CD4-positive, CD25-positive, alpha-beta regulatory T cell (primary cell): ENCODE measurements at regions not wholly inside any gene's neighbourhood (a gene's known extent, or its start where the extent isn't known, plus 50 kb on each side); places are given as distances from the start of the nearest gene placed in this dataset.
"Not testable (repeated sequence)": the region's sequence is repeated elsewhere in the genome, so short reads cannot be mapped to it uniquely, and the experiment has no call there.

Experiments
- ATAC-seq, 2 donors: fragments of 150-1000 bp; cut with Tn5 transposase; one replicate each; pipeline ENCODE4 v1.10.0; 2021; ENCODE audit warnings: low read depth in 2 of 2, moderate number of reproducible peaks in 2 of 2, moderate library complexity in 1 of 2
- DNase-seq, 3 donors: peaks; one replicate each; pipeline versions ENCODE4 v3.0.0 to v3.0.0-alpha.2; 2012 to 2022; ENCODE audit warnings: mixed read lengths in 1 of 3
- H3K27ac ChIP-seq: one replicate; pipeline ENCODE4 v1.7.0; 2013; ENCODE audit warnings: mild to moderate bottlenecking, low read length; ENCODE audit not compliant: insufficient read depth, poor library complexity, severe bottlenecking
- H3K27me3 ChIP-seq: one replicate; pipeline ENCODE4 v1.7.0; 2013; ENCODE audit warnings: low read length; ENCODE audit not compliant: control insufficient read depth, insufficient read depth
- H3K36me3 ChIP-seq: one replicate; pipeline ENCODE4 v1.7.0; 2013; ENCODE audit warnings: mild to moderate bottlenecking, low read length, moderate library complexity; ENCODE audit not compliant: control insufficient read depth, insufficient read depth
- H3K4me1 ChIP-seq: 2 replicates; pipeline ENCODE4 v1.7.0; 2013; ENCODE audit warnings: mild to moderate bottlenecking, low read length; ENCODE audit not compliant: insufficient read depth, control insufficient read depth, poor library complexity, severe bottlenecking
- H3K4me3 ChIP-seq: one replicate; pipeline ENCODE4 v1.7.0; 2013; ENCODE audit warnings: low read depth, mild to moderate bottlenecking, low read length, moderate library complexity
- H3K9me3 ChIP-seq, 2 experiments: 1 replicate in 1 of 2; 2 replicates in 1 of 2; pipeline ENCODE4 v1.7.0; 2013; ENCODE audit warnings: low read length in 2 of 2, mild to moderate bottlenecking in 1 of 2, moderate library complexity in 1 of 2; ENCODE audit not compliant: control insufficient read depth in 2 of 2
- H3K27ac Mint-ChIP-seq, 3 donors: one replicate each; pipeline ENCODE4 v1.8.0; 2020 to 2022; ENCODE audit warnings: mild to moderate bottlenecking in 3 of 3, mixed read lengths in 3 of 3, moderate library complexity in 2 of 3
- H3K27me3 Mint-ChIP-seq: one replicate; pipeline ENCODE4 v1.8.0; 2022; ENCODE audit warnings: mild to moderate bottlenecking, mixed read lengths
- H3K36me3 Mint-ChIP-seq: one replicate; pipeline ENCODE4 v1.8.0; 2020; ENCODE audit warnings: mixed read lengths
- H3K4me1 Mint-ChIP-seq, 4 donors: one replicate each; pipeline ENCODE4 v1.8.0; 2020 to 2022; ENCODE audit warnings: mixed read lengths in 4 of 4, mild to moderate bottlenecking in 1 of 4
- H3K4me3 Mint-ChIP-seq, 4 donors: one replicate each; pipeline ENCODE4 v1.8.0; 2020 to 2022; ENCODE audit warnings: mild to moderate bottlenecking in 4 of 4, mixed read lengths in 4 of 4, moderate library complexity in 3 of 4
- H3K9me3 Mint-ChIP-seq, 7 donors: one replicate each; pipeline ENCODE4 v1.8.0; 2020 to 2022; ENCODE audit warnings: mixed read lengths in 7 of 7, mild to moderate bottlenecking in 3 of 7, moderate library complexity in 2 of 7

DNA sequence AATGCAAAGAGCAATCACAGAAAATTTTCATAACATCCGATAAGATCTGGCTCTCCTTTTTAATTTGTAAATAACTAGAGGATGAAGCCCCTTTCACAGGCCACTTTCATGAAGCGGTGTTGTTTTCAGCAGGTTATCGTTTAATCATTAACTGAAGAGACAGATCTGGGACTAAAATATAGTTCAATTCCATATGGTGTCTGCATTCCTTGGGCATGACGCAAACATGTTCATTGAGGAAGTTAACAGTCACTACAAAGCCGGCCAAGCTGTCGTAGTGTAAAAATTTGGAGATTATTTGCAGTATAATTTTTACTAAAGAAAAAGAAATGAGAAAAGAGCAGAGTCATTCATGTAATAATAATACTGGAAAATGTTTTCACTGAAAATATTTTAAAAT, 565.2 kb upstream of the ADAMTS5 start:
- Histone ChIP-seq H3K36me3 (no peaks in the 10 kb centered on the region), H3K4me1 (no peaks in the 10 kb centered on the region), H3K9me3 (peaks cover 0 to 3% of the 10 kb centered on the region in 2 experiments), H3K4me3 (no peak overlapping the region), H3K27me3 (no peaks in the 10 kb centered on the region), H3K27ac (no peak overlapping the region)
- DNase-seq (no peak), ATAC-seq (no peak)
- Mint-ChIP-seq H3K27ac (no peak overlapping the region), H3K4me1 (no peaks in the 10 kb centered on the region), H3K9me3 (peaks cover 0 to 20% (median 4%) of the 10 kb centered on the region in 7 donors), H3K4me3 (no peak overlapping the region), H3K27me3 (no peaks in the 10 kb centered on the region), H3K36me3 (no peaks in the 10 kb centered on the region)

DNA sequence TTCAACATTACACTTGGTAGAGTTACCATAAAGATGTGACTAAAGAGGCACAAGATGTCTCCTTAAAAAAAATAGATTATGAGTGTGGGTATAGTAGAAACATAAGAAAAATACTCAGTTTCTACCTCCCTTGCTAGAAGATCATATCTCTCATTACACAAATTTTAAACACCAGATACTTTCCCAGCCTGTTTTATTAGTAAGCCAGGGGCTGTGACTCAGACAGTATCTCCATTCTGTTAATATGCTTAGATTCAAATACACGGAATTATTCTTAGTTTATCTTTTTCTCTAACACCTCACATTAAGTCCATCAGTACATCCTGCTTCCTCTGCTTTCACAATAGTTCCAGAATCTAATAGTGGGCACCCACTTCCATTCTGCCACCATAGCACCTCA, 561.8 kb upstream of the ADAMTS5 start:
- no peaks in the 10 kb centered on the region for H3K36me3 Mint-ChIP-seq
- H3K4me3 Mint-ChIP-seq, result no peak overlapping the region
- Histone ChIP-seq H3K9me3 (no peaks in the 10 kb centered on the region), H3K36me3 (no peaks in the 10 kb centered on the region), H3K27me3 (no peaks in the 10 kb centered on the region), H3K4me1 (no peaks in the 10 kb centered on the region), H3K27ac (no peak overlapping the region), H3K4me3 (no peak overlapping the region)
- no peak overlapping the region for H3K27ac Mint-ChIP-seq
- H3K9me3 Mint-ChIP-seq, result peaks cover 0 to 18% (median 4%) of the 10 kb centered on the region in 7 donors
- DNase-seq (no peak), ATAC-seq (no peak)
- no peaks in the 10 kb centered on the region for H3K4me1 Mint-ChIP-seq
- H3K27me3 Mint-ChIP-seq, result no peaks in the 10 kb centered on the region

DNA sequence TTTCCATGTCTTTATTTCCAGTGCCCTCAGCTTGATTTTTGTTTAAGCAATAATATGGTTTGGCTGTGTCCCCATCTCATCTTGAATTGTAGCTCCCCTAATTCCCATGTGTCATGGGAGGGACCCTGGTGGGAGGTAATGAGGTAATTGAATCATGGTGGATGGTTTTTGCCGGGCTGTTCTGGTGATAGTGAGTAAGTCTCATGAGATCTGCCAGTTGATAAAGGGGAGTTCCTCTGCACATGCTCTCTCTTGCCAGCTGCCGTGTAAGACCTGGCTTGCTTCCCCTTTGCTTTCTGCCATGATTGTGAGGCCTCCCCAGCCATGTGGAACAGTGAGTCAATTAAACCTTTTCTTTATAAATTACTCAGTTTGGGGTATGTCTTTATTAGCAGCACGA, 559.6 kb upstream of the ADAMTS5 start:
- H3K36me3 ChIP-seq, result no peaks in the 10 kb centered on the region
- H3K4me1 ChIP-seq, result no peaks in the 10 kb centered on the region
- no peaks in the 10 kb centered on the region for H3K9me3 ChIP-seq
- Mint-ChIP-seq H3K4me1 (no peaks in the 10 kb centered on the region), H3K27me3 (no peaks in the 10 kb centered on the region), H3K27ac (no peak overlapping the region), H3K36me3 (no peaks in the 10 kb centered on the region), H3K9me3 (peaks cover 1 to 18% (median 4%) of the 10 kb centered on the region in 7 donors), H3K4me3 (no peak overlapping the region)
- no peaks in the 10 kb centered on the region for H3K27me3 ChIP-seq
- no peak overlapping the region for H3K27ac ChIP-seq
- ATAC-seq (no peak), DNase-seq (no peak)
- H3K4me3 ChIP-seq, result no peak overlapping the region

DNA sequence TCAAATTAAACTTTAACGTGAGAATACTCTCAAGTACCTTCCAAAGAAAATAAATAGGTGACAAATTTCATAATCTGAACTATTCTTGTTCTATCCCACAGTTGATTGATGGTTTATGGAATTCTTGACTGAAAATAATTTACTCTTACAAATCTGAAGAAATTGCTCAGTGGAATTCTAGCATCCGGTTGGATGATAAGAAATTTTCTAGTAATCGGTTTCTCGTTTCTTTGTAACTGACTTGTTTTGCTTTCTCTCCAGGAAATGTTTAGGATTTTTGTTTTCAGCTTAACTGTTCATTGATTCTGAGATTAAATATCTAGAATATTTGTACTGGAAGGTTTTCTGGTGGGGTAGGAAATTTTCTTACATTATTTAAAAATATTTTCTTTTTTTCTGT, 558.9 kb upstream of the ADAMTS5 start:
- H3K4me3 ChIP-seq, result no peak overlapping the region
- Mint-ChIP-seq H3K36me3 (no peaks in the 10 kb centered on the region), H3K9me3 (peaks cover 1 to 20% (median 4%) of the 10 kb centered on the region in 7 donors), H3K4me3 (no peak overlapping the region), H3K4me1 (no peaks in the 10 kb centered on the region), H3K27me3 (no peaks in the 10 kb centered on the region), H3K27ac (no peak overlapping the region)
- no peak overlapping the region for H3K27ac ChIP-seq
- no peaks in the 10 kb centered on the region for H3K4me1 ChIP-seq
- H3K9me3 ChIP-seq, result no peaks in the 10 kb centered on the region
- no peaks in the 10 kb centered on the region for H3K27me3 ChIP-seq
- H3K36me3 ChIP-seq, result no peaks in the 10 kb centered on the region
- no peak for ATAC-seq
- DNase-seq, result no peak

DNA sequence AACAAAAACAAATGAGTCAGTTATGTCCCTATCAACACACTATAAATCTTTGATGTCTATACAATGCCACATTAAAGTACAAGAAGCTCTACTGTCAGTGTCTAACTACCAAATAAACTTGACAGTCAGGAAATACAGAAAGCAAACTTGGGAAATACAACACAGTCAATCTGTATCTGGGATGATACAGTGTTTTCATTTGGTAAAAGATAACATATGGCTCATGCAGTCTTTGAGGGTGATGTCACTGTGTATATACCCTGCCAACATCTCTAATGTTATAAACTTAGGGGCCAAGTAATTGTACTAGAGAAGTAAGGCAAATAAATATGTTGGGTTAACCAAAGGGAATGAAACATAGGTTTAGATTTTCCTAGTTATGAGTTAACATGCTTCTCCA, 552.5 kb upstream of the ADAMTS5 start:
- Mint-ChIP-seq H3K27ac (no peak overlapping the region), H3K36me3 (no peaks in the 10 kb centered on the region), H3K4me1 (no peaks in the 10 kb centered on the region), H3K9me3 (peaks cover 0 to 19% (median 6%) of the 10 kb centered on the region in 7 donors), H3K4me3 (no peak overlapping the region), H3K27me3 (no peaks in the 10 kb centered on the region)
- Histone ChIP-seq H3K4me1 (no peaks in the 10 kb centered on the region), H3K36me3 (no peaks in the 10 kb centered on the region), H3K9me3 (peaks cover 0 to 5% of the 10 kb centered on the region in 2 experiments), H3K27ac (no peak overlapping the region), H3K4me3 (no peak overlapping the region), H3K27me3 (no peaks in the 10 kb centered on the region)
- DNase-seq (no peak), ATAC-seq (no peak)

DNA sequence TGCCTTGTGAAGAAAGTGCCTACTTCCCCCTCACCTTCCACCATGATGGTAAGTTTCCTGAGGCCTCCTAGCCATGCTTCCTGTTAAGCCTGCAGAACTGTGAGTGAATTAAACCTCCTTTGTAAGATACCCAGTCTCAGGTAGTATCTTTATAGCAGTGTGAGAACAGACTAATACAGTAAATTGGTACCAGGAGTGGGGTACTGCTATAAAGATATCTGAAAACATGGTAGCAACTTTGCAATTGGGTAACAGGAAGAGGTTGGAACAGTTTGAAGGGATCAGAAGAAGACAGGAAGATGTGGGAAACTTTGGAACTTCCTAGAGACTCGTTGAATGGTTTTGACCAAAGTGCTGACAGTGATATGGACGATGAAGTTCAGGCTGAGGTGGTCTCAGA, 550.3 kb upstream of the ADAMTS5 start:
- H3K27ac Mint-ChIP-seq, H3K27me3 ChIP-seq, H3K27me3 Mint-ChIP-seq, H3K4me3 ChIP-seq, ATAC-seq, DNase-seq, H3K9me3 ChIP-seq, H3K4me1 Mint-ChIP-seq, H3K36me3 ChIP-seq, H3K27ac ChIP-seq, H3K4me1 ChIP-seq, H3K36me3 Mint-ChIP-seq: not testable (repeated sequence)
- Mint-ChIP-seq H3K4me3 (peak overlapping the region in 1 of 4 donors; percentile 11), H3K9me3 (peaks cover 0 to 17% (median 6%) of the 10 kb centered on the region in 7 donors)

DNA sequence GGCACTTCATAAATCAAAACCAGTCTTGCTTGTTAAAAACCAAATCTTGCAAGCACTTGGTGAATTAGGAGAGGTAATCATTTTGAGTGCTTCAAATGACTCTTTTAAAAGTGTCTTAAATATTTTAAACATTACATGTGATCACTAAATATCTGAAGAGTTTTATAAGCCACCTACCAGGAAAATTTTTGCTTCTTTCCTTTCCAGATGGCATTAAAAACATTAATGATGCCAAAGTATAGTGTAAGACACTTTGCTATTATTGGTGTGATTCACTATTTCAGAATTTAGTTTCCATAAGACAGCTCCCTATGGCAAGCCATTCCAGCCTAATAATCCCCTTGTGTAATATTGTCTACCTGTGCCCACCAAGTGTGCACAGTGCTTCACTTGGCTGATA, 548.8 kb upstream of the ADAMTS5 start:
- no peak overlapping the region for H3K27ac Mint-ChIP-seq
- no peaks in the 10 kb centered on the region for H3K36me3 ChIP-seq
- no peaks in the 10 kb centered on the region for H3K36me3 Mint-ChIP-seq
- peaks cover 0 to 17% (median 8%) of the 10 kb centered on the region in 7 donors for H3K9me3 Mint-ChIP-seq
- DNase-seq (no peak), ATAC-seq (no peak)
- H3K4me1 ChIP-seq, result no peaks in the 10 kb centered on the region
- H3K4me3 Mint-ChIP-seq, result no peak overlapping the region
- H3K4me1 Mint-ChIP-seq, result no peaks in the 10 kb centered on the region
- no peak overlapping the region for H3K4me3 ChIP-seq
- peaks cover 0 to 5% of the 10 kb centered on the region in 2 experiments for H3K9me3 ChIP-seq
- H3K27me3 Mint-ChIP-seq, result no peaks in the 10 kb centered on the region
- no peaks in the 10 kb centered on the region for H3K27me3 ChIP-seq
- no peak overlapping the region for H3K27ac ChIP-seq

DNA sequence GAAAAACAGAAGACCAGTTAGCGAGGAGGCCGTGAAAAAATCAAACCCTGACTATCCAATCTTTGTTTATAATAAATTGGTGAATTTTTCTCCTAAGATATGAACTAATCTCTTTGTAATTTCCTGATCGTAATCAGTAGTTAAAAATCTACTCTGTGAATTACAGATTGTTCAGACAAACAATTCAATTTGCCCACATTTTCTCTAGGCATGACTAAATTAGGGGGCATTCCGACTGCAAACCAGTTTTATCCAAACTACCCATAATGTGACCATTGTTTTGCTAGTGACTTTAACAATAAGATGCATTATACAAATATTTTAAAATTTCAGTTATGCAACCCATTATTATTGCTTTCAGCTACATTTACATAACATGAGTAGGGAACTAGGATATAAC, 546.9 kb upstream of the ADAMTS5 start:
- no peaks in the 10 kb centered on the region for H3K36me3 ChIP-seq
- peaks cover 0 to 5% of the 10 kb centered on the region in 2 experiments for H3K9me3 ChIP-seq
- no peaks in the 10 kb centered on the region for H3K27me3 ChIP-seq
- H3K4me1 Mint-ChIP-seq, result no peaks in the 10 kb centered on the region
- H3K9me3 Mint-ChIP-seq, result peaks cover 0 to 12% (median 7%) of the 10 kb centered on the region in 7 donors
- DNase-seq, result no peak
- H3K4me3 ChIP-seq, result no peak overlapping the region
- no peaks in the 10 kb centered on the region for H3K27me3 Mint-ChIP-seq
- no peak overlapping the region for H3K27ac ChIP-seq
- no peak overlapping the region for H3K27ac Mint-ChIP-seq
- H3K36me3 Mint-ChIP-seq, result no peaks in the 10 kb centered on the region
- H3K4me3 Mint-ChIP-seq, result no peak overlapping the region
- ATAC-seq, result no peak
- no peaks in the 10 kb centered on the region for H3K4me1 ChIP-seq
